NT2/D1 (cell line): ENCODE measurements at regions not wholly inside any gene's neighbourhood (a gene's known extent, or its start where the extent isn't known, plus 50 kb on each side); places are given as distances from the start of the nearest gene placed in this dataset.

ENCODE experiments used
- SUZ12 ChIP-seq: IDR thresholded peaks from 2 replicates; pipeline ENCODE4 v1.6.1; 2011; ENCODE audit not compliant: insufficient read length, insufficient read depth; ENCODE audit errors: extremely low read depth
- YY1 ChIP-seq: IDR thresholded peaks from 2 replicates; pipeline ENCODE4 v1.6.1; 2011; ENCODE audit not compliant: insufficient read length, insufficient read depth
- ZNF274 ChIP-seq: IDR thresholded peaks from 2 replicates; pipeline ENCODE4 v1.6.1; 2011; ENCODE audit warnings: mild to moderate bottlenecking, low read depth, low read length

DNA sequence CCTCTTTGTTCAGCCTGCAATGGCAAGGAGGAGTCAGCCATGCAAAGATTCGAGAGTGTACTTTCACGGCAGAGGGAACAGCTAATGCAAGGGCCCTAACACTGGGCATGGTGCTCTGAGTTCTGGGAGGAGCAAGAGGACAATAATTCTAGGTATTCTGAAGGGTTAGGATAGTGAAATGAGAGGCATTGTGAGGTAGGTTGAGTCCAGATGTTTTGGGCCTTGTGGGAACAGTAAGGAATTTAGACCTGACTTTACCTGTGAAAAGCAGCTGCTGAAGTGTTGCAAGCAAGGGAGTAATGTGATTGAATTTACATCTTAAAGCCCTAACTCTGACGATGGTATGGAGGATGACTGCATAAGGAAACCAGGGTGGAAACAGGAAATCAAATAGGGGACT, 211.6 kb downstream of the CNTN3 start:
- no peak for TF ChIP-seq ZNF274
- TF ChIP-seq YY1, result no peak
- TF ChIP-seq SUZ12, result no peak
